Neural progenitor cell (in vitro differentiated cells): ENCODE measurements at regions not wholly inside any gene's neighbourhood (a gene's known extent, or its start where the extent isn't known, plus 50 kb on each side); places are given as distances from the start of the nearest gene placed in this dataset.

Source experiments
- DNase-seq: peaks from one replicate; pipeline ENCODE4 v3.0.0-alpha.2; 2016; ENCODE audit warnings: low spot score
- H2AFZ ChIP-seq: fragments of 200-600 bp; sonication (generic); replicated peaks from 2 replicates; pipeline ENCODE4 v1.6.1; 2016; ENCODE audit warnings: antibody characterized with exemption
- H3F3A ChIP-seq: fragments of 200-600 bp; sonication (generic); 2 replicates; pipeline ENCODE4 v1.6.1; 2016; ENCODE audit warnings: antibody characterized with exemption, low read depth
- H3K27ac ChIP-seq: fragments of 200-600 bp; sonication (generic); 2 replicates; pipeline ENCODE4 v1.5.1; 2016; ENCODE audit warnings: mild to moderate bottlenecking
- H3K27me3 ChIP-seq: fragments of 200-600 bp; sonication (generic); 2 replicates; pipeline ENCODE4 v1.6.1; 2016; ENCODE audit warnings: mild to moderate bottlenecking, moderate library complexity
- H3K36me3 ChIP-seq: fragments of 200-600 bp; sonication (generic); 2 replicates; pipeline ENCODE4 v1.5.1; 2016
- H3K4me1 ChIP-seq: fragments of 200-600 bp; sonication (generic); 2 replicates; pipeline ENCODE4 v1.6.1; 2016; ENCODE audit warnings: mixed run types
- H3K4me2 ChIP-seq: fragments of 200-600 bp; sonication (generic); 2 replicates; pipeline ENCODE4 v1.6.1; 2016
- H3K4me3 ChIP-seq: fragments of 200-600 bp; sonication (generic); 2 replicates; pipeline ENCODE4 v1.5.1; 2016
- H3K79me2 ChIP-seq: fragments of 200-600 bp; sonication (generic); 2 replicates; pipeline ENCODE4 v1.6.1; 2016; ENCODE audit warnings: low read depth
- H3K9ac ChIP-seq: fragments of 200-600 bp; sonication (generic); 2 replicates; pipeline ENCODE4 v1.6.1; 2016
- H3K9me3 ChIP-seq: fragments of 200-600 bp; sonication (generic); 2 replicates; pipeline ENCODE4 v1.5.1; 2016; ENCODE audit warnings: low read depth
- H4K20me1 ChIP-seq: fragments of 200-600 bp; sonication (generic); 2 replicates; pipeline ENCODE4 v1.6.1; 2016; ENCODE audit warnings: low read depth
- H3K27ac Mint-ChIP-seq: 3 replicates; pipeline ENCODE4 v1.8.0; 2021; ENCODE audit warnings: mixed read lengths
- H3K27me3 Mint-ChIP-seq: 2 replicates; pipeline ENCODE4 v1.8.0; 2022; ENCODE audit warnings: low read depth, mild to moderate bottlenecking, inconsistent platforms, moderate library complexity, mixed read lengths; ENCODE audit not compliant: insufficient read depth
- H3K36me3 Mint-ChIP-seq: 3 replicates; pipeline ENCODE4 v1.8.0; 2021; ENCODE audit warnings: mixed read lengths
- H3K4me1 Mint-ChIP-seq: 3 replicates; pipeline ENCODE4 v1.8.0; 2021; ENCODE audit warnings: mixed read lengths
- H3K4me3 Mint-ChIP-seq: 3 replicates; pipeline ENCODE4 v1.8.0; 2021; ENCODE audit warnings: mild to moderate bottlenecking, moderate library complexity, mixed read lengths
- H3K9me3 Mint-ChIP-seq: 3 replicates; pipeline ENCODE4 v1.8.0; 2020; ENCODE audit warnings: mixed read lengths
- EZH2 ChIP-seq: fragments of 200-600 bp; sonication (generic); IDR thresholded peaks from 2 replicates; pipeline ENCODE4 v1.6.1; 2017; ENCODE audit warnings: antibody characterized with exemption, mild to moderate bottlenecking, moderate library complexity
- EZH2phosphoT487 ChIP-seq: fragments of 200-600 bp; sonication (generic); IDR thresholded peaks from 2 replicates; pipeline ENCODE4 v1.6.1; 2017; ENCODE audit warnings: antibody characterized with exemption
- TF ChIP-seq, protein P1 (sequence below): fragments of 200-600 bp; sonication (generic); IDR thresholded peaks from 2 replicates; pipeline ENCODE4 v1.5.1; 2017; ENCODE audit warnings: antibody characterized with exemption, mild to moderate bottlenecking

DNA sequence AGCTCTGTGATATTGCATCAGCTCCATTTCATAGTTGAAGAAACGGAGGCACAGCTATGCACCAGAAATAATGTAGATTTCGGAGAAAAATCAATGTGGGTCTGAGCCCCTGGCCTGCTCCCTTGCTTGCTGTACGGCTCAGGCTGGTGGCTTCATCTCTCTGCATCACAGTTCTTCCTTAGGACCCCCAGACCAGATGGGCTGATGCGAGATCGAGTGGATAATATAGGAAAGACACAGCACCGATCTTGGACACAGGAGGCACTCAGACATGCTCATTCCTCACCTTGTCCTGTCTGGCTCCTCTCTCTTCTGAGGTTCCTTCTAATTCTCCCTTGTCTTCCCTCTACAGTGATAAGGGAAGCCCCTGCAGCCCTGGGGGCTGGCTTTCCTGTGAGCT is 365.9 kb upstream of the ZMIZ1 start:
- Histone ChIP-seq H3K27me3 (no peaks in the 10 kb centered on the region), H3K36me3 (no peaks in the 10 kb centered on the region), H3K4me3 (no peak overlapping the region), H3K79me2 (no peaks in the 10 kb centered on the region), H3F3A (no peaks in the 10 kb centered on the region), H3K4me2 (no peak overlapping the region), H3K27ac (no peak overlapping the region), H3K4me1 (peaks cover 5% of the 10 kb centered on the region), H2AFZ (no peak overlapping the region), H3K9me3 (no peaks in the 10 kb centered on the region), H3K9ac (no peak overlapping the region), H4K20me1 (no peaks in the 10 kb centered on the region)
- Mint-ChIP-seq H3K27ac (no peak overlapping the region), H3K9me3 (no peaks in the 10 kb centered on the region), H3K4me3 (no peak overlapping the region), H3K36me3 (no peaks in the 10 kb centered on the region), H3K27me3 (peaks cover 6% of the 10 kb centered on the region), H3K4me1 (peaks cover 23% of the 10 kb centered on the region)
- no peak for DNase-seq
- TF ChIP-seq EZH2phosphoT487 (no peak), EZH2 (no peak)
- TF ChIP-seq, protein P1, sequence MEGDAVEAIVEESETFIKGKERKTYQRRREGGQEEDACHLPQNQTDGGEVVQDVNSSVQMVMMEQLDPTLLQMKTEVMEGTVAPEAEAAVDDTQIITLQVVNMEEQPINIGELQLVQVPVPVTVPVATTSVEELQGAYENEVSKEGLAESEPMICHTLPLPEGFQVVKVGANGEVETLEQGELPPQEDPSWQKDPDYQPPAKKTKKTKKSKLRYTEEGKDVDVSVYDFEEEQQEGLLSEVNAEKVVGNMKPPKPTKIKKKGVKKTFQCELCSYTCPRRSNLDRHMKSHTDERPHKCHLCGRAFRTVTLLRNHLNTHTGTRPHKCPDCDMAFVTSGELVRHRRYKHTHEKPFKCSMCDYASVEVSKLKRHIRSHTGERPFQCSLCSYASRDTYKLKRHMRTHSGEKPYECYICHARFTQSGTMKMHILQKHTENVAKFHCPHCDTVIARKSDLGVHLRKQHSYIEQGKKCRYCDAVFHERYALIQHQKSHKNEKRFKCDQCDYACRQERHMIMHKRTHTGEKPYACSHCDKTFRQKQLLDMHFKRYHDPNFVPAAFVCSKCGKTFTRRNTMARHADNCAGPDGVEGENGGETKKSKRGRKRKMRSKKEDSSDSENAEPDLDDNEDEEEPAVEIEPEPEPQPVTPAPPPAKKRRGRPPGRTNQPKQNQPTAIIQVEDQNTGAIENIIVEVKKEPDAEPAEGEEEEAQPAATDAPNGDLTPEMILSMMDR = no peak

DNA sequence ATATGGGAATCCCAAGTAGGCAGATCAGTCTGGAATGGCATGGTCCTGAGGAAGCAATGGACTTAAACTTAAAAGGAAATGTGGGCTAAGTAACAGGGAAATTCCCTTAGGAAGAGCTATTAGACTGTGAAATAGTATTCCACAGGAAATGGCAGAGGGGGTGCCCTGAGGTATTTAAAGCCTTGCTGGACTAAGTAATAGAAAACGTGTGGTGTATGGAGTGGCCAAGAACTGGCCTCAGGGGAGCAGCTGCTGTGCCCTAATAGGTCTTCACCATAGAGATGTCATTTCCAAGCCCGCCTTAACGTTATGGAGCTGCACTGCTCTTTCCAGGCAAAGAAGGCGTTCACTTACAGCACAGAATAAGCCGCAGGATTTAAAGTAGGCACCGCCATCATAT is 365.2 kb upstream of the ZMIZ1 start:
- Histone ChIP-seq H3F3A (no peaks in the 10 kb centered on the region), H3K36me3 (no peaks in the 10 kb centered on the region), H3K4me1 (no peaks in the 10 kb centered on the region), H3K27me3 (no peaks in the 10 kb centered on the region), H2AFZ (no peak overlapping the region), H3K9ac (no peak overlapping the region), H3K4me2 (no peak overlapping the region), H3K27ac (no peak overlapping the region), H3K4me3 (no peak overlapping the region), H3K79me2 (no peaks in the 10 kb centered on the region), H4K20me1 (no peaks in the 10 kb centered on the region), H3K9me3 (no peaks in the 10 kb centered on the region)
- H3K27ac Mint-ChIP-seq = no peak overlapping the region
- TF ChIP-seq EZH2 (no peak), EZH2phosphoT487 (no peak)
- TF ChIP-seq, protein P1 = no peak
- no peaks in the 10 kb centered on the region for H3K36me3 Mint-ChIP-seq
- DNase-seq = no peak
- H3K4me3 Mint-ChIP-seq = no peak overlapping the region
- peaks cover 19% of the 10 kb centered on the region for H3K4me1 Mint-ChIP-seq
- H3K27me3 Mint-ChIP-seq = peaks cover 6% of the 10 kb centered on the region
- H3K9me3 Mint-ChIP-seq = no peaks in the 10 kb centered on the region

DNA sequence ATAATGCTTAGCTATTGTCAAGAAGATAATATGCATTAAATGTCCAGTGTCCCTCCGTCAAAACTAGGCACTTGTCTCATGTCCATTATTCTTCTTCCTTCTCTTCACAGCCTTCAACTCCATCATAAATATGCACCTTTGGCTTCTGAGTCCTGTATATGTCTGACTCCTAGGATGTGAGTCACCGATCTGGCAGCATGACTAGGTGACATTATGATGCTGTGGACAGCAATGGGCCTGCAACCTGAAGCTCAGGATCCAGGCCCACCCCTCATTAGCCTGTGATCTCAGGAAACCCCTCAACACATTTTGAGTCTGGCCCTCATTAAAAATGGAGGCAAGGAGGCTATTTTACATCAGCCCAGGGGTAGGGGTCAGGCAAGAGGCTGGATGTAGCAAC is 362.5 kb upstream of the ZMIZ1 start:
- peaks cover 2% of the 10 kb centered on the region for H3K27me3 Mint-ChIP-seq
- Histone ChIP-seq H3K79me2 (no peaks in the 10 kb centered on the region), H3F3A (no peaks in the 10 kb centered on the region), H3K27me3 (no peaks in the 10 kb centered on the region), H4K20me1 (no peaks in the 10 kb centered on the region), H2AFZ (no peak overlapping the region), H3K9me3 (no peaks in the 10 kb centered on the region), H3K27ac (no peak overlapping the region), H3K4me1 (no peaks in the 10 kb centered on the region), H3K9ac (no peak overlapping the region), H3K4me3 (no peak overlapping the region), H3K36me3 (no peaks in the 10 kb centered on the region), H3K4me2 (no peak overlapping the region)
- H3K4me3 Mint-ChIP-seq = no peak overlapping the region
- H3K9me3 Mint-ChIP-seq = no peaks in the 10 kb centered on the region
- H3K27ac Mint-ChIP-seq = no peak overlapping the region
- no peak for DNase-seq
- H3K36me3 Mint-ChIP-seq = no peaks in the 10 kb centered on the region
- peaks cover 11% of the 10 kb centered on the region for H3K4me1 Mint-ChIP-seq
- TF ChIP-seq, protein P1 = no peak
- no peak for TF ChIP-seq EZH2phosphoT487
